Smooth muscle cell of the brain vasculature (primary cell): ENCODE measurements at regions not wholly inside any gene's neighbourhood (a gene's known extent, or its start where the extent isn't known, plus 50 kb on each side); places are given as distances from the start of the nearest gene placed in this dataset.
A peak's percentile ranks its signal among the peaks of the same experiment; 100 is the strongest.

Experiments used
- DNase-seq: peaks from one replicate; pipeline ENCODE4 v3.0.0-alpha.2; 2012; ENCODE audit warnings: low read depth, low spot score

DNA sequence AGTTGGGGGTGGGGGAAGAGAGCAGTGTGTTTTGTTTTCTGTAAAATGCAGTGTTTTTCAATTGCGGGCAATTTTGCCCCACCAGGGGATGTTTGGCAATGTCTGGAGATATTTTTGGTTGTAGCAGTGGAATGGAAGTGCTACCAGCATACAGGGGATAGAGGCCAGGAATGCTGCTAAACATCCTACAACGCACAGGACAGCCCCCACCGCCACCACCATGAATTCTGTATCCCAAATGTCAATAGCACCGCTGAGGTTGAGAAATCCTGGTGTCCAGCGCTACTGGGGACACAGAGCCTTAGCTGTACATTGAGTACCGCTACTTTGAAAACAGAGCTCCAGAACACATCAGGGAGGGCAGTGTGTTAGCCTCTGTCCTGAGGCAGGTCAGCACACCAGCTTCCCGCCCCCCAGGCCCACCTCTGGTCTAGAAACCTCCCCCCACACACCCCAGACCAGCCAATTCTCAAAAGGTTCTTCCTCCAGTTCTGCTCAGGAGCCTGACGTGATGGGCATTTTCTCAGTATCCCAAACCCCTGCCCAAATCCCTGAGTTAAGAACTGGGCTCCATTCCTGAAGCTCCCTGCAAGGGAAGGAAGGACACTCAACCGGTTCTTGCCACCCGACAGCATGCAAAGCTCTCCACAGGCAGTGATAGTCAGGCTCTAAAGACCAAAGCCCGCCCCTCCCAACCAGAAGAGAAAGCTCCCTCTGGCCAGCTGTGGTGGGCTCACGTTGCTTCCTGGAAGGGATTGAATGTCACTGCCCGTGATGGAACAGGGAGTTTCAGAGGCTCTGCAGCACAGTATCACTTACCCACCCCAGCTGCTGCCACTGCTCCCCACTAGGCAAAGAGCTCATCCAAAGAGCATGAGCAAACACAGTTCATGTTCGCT is 321.5 kb upstream of the JARID2 start:
- peak; percentile 36 for DNase-seq

DNA sequence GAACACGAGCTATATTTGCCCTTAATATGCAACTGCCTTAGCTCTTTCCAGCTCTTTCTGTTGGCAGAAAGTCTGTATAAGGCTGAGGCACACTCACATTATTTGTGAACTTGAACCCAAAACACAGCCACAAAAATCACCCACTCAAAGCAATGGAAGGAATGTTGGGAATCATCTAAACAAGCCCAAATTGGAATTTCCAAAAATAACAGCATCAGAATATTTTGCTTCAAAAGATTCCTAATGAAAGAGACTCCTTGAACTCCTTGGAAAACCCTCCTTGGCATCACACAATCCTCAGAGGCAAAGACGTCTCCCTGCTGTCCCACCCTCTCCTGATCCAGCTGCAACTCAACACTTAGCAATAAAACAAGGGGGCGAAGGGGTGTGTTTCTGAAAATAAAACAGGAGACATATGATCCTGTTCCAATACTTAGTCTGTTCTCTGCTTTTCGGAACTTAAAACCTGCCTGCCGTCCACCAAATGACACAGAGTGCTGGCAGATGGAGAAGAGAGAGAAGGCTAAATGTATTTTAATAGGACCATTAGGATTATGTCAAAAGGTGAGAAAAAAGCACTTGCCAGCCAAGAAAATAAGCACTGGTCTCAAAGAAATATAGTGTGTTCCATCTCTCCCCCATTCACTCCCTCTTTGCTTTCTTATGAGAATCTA is 320.7 kb upstream of the JARID2 start:
- no peak for DNase-seq

DNA sequence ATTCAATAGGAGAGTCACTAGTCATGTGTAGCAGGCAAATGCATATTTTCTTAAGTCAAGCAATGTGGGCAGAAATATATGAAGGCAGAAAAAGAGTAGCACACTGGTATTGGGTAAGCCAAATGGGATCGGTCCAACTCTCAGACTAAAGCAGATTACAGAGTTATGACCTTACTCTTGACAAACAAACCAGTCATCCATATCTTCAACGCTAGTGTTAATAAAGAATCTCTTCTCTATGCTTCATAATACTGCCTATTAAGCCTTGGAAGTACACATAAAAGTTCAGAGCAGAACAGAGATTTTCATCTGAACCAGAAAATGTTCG is 320.2 kb upstream of the JARID2 start:
- no peak for DNase-seq

DNA sequence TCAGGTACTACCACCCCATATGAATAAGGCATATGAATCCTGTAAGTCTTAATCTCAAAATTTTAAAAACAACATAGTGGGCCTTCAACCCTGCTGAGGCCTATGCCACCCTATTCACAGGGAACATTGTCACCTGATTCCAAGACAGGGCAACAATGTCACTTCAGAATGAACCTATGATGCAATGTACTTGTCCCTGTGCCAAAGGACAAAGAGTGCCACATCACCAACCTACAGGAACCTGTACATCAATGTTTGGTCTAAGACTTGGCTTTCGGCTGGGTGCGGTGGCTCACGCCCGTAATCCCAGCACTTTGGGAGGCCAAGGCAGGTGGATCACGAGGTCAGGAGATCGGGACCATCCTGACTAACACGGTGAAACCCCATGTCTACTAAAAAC is 318.5 kb upstream of the JARID2 start:
- DNase-seq: no peak

DNA sequence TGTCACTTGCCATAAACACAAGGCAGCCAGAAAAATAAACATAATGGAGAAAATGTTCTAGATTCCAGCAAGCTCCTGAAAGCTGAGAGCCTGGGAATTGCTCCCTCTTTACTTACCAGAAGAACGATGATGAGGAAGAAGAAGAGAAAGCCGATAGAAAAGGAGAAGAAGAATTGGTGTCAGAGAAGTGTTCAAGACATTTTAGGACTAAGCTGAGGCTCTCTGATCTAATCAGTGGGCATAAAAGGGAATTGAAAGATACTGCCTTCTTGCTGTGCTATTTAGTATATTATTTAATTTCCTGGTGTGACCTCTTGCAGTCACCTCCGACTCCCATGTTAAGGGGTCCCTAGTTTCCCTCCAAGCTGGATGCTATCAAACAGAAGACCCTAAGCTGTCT is 316.6 kb upstream of the JARID2 start:
- no peak for DNase-seq

DNA sequence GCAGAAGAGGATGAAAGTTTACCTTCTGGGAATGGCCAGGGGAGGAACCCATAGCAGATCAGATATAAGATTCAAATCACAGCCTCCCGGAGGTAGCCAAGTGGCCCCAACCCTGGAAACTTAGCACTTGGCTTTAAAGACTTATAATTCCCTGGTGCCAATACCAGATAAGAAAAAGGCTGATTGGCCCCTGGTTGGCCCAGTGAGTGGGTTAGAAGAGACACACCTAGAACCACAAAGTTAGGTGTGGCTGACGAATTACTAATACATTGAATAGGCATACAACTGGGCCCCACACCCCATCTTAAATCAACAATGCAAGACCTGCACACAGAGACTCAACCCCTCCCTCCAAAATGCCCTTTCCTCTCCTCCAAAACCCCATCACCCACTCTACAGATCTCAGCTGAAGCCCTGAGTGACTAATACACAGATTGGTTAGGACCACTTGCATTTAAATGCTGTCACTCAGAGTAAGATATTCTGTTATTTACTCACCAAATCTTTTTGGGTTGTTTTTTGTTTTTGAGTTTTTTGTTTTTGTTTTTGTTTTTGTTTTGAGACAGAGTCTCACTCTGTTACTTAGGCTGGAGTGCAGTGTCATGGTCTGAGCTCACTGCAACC is 315.4 kb upstream of the JARID2 start:
- DNase-seq: no peak

DNA sequence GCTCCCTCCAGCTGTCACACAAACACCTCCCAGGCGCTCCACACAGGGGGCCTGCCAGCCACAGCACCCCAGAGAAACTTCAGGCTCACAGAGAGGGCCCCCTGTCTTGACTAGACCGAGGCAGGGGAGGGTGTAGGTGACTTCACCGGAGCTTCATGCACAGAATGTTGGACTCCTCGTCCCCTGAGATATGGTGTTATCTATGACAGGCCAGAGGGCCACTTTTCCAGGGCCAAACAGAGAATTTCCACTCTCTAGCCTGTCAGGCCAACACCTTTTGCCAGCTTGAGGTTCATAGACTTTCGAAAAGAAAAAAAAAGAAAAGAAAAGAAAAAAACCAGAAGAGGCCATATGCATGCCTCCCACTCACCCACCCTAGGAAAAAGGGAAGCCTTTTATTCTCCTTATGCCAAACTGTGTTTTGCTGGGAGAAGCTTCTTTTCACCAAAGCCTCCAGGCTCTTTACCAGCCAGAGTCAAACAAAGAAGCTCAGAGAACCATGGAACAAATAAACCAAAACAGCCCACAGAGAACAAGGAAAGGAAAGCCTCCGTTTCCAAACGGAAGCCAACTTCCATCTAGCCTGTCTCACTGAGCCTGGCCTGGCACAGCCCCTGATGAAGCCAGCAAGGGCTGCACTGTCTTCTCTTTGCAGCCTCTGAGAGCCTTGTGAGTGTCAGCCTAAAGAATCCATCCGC is 313.2 kb upstream of the JARID2 start:
- no peak for DNase-seq

DNA sequence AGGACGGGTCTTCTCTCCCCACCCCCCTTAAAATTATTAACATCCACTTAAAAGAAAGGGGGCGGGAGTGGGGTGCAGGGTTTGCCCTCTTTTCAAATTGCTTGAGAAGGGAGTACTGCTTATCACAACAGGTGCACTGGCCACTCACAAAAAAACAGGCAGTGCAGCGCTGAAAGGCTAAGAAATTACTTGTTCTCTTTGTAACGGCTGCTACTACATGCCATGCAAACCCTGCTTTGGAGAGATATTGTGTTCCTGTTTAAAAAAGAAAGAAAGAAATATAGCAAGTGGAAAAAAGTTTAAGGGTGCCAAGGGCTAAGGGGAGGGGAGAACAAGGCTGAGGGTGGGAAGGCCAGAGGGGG is 312.7 kb upstream of the JARID2 start:
- no peak for DNase-seq

DNA sequence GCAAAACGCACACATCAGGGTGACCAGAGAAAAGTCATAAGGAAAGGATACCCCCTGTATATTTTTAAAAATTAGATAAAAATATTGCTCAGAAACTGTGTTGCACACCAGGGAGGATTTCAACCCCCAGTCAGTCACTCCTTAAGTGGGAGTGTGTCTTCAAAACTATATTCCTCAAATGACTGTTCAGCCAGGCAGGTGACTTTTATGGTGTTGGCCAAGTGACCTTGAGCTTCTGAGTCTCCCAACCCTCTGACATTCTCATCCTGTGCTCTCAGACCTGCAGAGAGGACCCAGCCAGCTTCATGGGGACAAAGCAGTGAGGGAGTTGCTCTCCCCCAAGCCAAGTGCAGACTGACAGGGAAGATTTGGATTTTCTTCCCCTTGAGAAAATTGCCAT is 311.9 kb upstream of the JARID2 start:
- DNase-seq: no peak

DNA sequence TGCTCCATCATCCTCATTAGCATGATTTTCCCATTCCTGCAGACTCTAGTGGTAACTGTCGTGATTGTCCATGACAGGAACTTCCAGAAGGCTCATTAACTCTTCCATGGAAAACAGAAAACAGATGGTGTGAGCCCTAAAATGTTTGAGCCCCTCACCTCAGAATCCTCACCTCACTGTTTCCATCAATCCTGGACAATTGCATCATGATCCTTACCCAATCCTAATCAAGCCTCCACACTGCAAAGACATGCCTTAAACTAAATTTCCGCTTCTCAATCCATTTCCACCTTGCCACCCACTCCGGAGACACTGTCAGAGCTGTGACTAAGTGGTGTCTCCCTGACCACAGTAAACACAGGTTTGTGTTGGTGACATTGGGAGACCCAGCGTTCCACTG is 311.0 kb upstream of the JARID2 start:
- DNase-seq: no peak

DNA sequence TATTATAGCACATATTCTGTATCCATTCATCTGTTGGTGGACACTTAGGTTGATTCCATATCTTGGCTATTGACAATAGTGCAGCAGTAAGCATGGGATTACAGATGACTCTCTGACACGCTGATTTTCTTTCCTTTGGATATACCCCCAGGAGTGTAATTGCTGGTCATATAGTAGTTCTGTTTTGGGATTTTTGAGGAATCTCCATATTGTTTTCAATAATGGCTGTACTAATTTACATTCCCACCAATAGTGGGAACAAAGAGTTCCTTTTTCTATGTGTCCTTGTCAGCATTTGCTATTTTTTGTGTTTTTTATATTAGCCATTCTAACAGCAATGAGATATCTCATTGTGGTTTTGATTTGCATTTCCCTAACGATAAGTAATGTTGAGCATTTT is 309.0 kb upstream of the JARID2 start:
- no peak for DNase-seq

DNA sequence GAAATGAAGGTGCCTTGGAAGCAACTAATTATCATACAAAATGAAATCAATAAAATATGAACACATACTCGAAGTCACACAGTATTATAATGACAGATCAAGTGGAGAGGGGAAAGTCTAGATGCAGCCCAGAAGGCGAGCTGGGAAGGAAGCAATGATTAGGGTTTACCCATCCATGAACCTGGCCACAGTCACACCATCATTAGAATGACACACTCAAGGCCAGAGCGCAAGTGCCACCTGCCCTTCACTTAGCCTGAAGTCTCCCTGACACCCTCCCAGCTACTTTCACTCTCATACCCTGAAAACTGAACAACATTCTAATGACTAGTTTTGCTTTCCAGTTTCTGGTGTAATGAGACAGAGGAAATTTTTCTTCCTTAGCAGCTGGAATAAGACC is 302.8 kb upstream of the JARID2 start:
- DNase-seq: no peak

DNA sequence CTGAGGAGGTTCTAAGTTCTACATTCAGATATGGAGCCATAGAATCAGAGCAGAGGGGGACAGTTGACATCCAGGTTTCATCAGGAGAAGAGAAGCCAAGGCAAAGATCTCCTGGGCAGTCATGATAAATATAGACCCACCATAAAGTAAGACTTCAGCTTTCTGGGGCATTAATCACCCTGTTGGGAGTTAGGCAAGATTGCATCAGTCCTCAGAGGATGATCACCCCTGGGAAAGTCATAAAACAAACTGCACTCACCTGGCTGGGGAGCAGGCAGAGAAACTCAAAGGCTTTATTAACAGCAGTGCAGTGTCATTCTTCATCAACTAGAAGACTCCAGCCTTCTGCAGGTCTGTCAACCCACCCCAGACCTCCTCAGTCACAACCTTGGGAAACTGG is 301.3 kb upstream of the JARID2 start:
- DNase-seq: no peak

DNA sequence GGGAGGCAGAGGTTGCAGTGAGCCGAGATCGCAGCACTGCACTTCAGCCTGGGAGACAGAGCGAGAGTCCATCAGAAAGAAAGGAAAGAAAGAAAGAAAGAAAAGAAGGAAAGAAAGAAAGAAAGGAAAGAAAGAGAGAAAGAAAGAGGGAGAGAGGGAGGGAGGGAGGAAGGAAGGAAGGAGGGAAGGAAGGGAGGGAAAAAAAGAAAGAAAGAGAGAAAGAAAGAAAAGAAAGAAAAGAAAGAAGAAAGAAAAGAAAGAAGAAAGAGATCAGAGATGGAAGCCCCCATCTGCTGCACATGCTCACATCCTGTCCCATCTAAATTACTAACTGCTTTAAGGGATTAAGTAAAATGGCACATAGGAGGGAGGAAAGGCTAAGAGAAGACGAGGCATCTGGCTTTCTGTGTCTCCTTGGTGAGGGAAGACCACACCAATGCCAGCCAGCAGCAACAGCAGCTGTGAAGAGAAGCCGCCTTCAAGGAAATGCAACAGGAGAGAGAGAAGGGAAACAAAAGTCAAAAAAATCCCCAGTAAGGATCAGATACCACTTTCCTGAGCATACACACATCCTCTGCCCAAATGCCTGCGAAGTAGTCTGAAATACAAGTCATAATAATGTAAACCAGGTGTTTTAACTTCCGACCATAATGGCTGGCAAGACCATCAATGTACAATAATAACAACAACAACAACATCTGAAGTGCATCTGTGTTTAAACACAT is 300.2 kb upstream of the JARID2 start:
- no peak for DNase-seq

DNA sequence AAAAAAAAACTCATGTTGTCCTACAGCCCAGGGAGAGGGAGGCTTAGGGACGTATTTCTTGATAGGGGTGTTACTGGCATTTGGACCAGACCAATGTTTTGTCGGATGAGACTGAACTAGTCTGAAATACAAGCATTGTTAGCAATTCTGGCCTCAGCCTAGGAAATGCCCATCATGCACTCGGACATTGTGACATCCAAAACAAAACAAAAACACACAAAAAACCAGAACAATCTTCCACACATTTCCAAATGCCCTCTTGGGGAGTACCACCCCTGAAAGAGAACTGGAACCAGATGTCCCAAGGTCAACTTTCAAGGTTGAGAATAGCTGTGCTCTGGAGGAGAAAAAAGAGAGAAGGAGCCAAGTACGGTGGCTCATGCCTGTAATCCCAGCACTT is 299.1 kb upstream of the JARID2 start:
- no peak for DNase-seq

DNA sequence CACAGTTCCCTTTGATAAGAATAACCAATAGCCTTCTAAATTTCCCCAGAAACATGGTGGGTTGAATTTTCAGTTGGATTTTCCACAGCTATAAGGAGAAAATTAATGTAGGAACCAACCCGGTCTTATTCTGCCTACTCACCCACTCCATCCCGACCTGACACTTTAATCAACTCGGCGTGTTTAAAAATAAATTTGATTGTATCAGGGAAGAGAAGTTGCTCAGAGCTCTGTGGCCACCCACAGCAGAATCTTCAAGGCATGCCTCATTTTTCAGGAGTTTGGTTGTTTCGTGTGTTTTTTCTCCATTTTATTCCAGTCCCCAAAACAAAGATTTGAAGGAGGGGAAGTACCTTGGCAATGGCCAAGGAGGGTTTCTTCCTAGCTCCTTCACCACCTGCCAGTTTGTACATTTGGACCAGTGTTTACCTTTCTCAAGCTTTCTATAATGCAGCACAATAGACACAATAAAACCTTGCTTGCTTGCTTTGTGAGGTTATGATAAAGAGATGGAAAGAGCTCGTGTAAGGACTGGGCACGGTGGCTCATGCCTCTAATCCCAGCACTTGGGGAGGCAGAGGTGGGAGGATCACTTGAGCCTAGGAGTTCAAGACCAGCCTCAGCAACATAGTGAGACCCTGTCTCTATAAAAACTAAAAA is 297.2 kb upstream of the JARID2 start:
- DNase-seq: no peak

DNA sequence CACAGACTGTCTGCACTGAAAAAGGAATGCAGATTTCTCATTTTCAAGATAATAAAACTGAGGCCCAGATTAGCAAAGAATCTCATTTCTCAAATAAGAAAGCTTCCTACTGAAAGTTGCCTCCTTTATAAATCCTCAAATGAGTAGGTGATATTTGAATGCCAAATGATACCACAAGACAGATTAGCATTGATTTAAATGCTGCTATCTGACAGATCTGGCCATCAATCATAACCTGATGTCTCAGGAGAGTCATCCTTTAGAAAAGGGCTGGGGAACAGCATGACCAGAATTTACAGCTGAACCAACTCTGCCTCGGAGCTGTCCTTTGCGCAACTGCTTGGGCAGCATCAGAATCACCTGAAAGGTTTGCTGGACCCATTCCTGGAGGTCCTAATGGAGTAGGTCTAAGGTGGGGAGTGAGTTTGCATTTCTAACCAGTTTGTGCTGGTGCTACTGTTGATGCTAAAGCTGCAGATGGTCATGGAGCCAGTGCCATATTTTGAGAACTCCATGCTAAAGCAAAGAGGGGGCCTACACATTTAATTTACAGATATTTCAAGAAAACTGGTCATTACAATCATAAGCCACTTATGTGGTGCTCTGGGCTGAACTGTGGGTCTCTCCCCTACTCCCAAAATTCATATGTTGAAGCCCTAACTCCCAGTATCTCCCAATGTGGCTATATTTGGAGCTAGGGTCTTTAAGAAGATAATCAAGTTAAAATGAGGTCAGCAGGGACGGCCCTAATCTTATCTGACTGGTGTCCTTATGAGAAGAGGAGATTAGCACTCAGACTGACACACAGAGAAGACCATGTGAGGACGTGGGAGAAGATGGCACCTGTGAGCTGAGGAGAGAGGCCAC is 295.5 kb upstream of the JARID2 start:
- DNase-seq: no peak

DNA sequence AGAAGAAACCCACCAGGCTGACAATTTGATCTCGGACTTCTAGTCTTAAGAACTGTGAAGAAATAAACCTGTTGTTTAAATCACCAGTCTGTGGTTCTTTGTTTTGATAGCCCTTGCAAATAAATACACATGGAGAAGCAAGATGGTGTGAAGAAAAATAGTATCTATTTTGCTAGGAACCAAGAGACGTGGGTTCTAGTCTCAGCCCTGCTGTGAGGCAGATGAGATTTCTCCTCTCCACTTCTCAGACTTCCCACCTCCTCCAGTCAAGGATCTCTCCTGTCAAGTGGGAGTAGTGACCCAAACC is 294.9 kb upstream of the JARID2 start:
- DNase-seq: no peak

DNA sequence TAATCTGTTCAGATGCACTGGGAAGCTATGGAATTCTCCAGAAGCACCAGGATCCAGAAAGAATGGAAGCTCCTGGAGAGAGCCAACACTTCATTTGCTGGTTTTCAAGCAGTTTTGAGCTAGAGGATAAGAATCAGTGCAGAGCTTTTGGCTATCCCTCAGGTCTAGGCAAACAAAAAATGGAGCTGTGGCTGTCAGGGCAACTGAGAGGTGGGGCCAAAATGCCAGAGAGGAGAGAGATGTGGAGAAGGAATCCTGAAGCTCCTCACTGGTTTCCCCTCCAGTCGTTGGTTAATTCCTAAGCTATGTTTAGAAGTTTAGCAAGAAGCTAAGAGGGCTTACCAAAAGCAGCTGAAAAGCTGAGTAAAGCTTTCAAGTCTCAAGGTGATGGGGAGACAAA is 294.2 kb upstream of the JARID2 start:
- DNase-seq: no peak

DNA sequence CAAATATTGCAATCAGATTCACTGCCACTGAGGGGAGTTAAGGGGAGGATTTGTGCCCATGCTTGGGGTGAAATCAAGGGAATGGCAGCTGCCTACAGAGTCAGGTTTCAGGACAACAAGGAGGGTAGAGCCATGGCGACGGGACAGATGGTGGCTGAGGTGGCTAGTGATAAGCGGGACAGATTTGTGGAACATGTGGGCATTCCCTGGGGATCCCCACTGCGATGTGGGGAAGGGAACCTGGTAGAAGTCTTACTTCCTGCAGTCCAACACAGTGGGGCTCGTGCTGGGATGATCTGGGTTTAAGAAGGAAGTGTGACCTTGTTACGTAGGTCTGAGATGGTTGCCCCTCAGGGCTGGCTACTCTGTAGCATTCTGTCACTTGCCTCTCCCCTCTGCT is 292.0 kb upstream of the JARID2 start:
- DNase-seq: no peak
